ENCODE measurements at regions not wholly inside any gene's neighbourhood (a gene's known extent, or its start where the extent isn't known, plus 50 kb on each side); places are given as distances from the start of the nearest gene placed in this dataset.
"Not testable (repeated sequence)": the region's sequence is repeated elsewhere in the genome, so short reads cannot be mapped to it uniquely, and the experiment has no call there.

GRCh38 chr7:91503934-91504555 lies 239.8 kb downstream of the FZD1 start:
- no peak overlapping the region for H3K9ac ChIP-seq
- no peak for TF ChIP-seq CTCF (IDR thresholded peaks at IDR 0.05)
- no peaks in the 10 kb centered on the region for H3K9me3 ChIP-seq (ENCODE audit: control insufficient read depth, low read length)
- H3K4me2 ChIP-seq (ENCODE audit: low read length), result no peak overlapping the region
- no peak overlapping the region for H3K27ac ChIP-seq
- no peaks in the 10 kb centered on the region for H3K4me1 ChIP-seq
- H3K79me2 ChIP-seq, result no peaks in the 10 kb centered on the region
- H2AFZ ChIP-seq, result no peak overlapping the region
- H3K27me3 ChIP-seq (ENCODE audit: control insufficient read depth, insufficient read depth, low read length), result no peaks in the 10 kb centered on the region
- H3K4me3 ChIP-seq (ENCODE audit: low read depth, low read length), result no peak overlapping the region
- no peaks in the 10 kb centered on the region for H3K36me3 ChIP-seq (ENCODE audit: control insufficient read depth, insufficient read depth, low read length)

DNA sequence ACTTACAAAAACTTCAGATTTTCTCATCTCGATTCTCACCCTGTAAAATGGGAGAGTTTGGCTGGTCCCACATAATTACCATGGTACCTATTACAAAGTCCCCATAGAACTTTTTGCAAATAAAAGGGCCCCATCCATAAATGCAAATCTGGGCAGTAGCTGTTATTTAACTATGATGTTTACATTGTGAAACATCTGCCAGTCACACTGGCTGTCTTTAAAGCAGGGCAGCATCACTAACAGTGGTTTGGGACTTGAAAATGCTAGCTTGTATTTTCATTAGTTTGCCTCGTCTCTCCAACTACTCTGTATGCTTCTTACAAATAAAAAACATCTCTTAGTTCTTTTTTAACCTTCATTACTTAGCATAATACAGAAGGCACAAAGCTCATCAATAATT lies 240.7 kb downstream of the FZD1 start:
- no peak for TF ChIP-seq CTCF (IDR thresholded peaks at IDR 0.05)
- no peaks in the 10 kb centered on the region for H3K4me1 ChIP-seq
- no peak overlapping the region for H3K4me2 ChIP-seq (ENCODE audit: low read length)
- no peaks in the 10 kb centered on the region for H3K36me3 ChIP-seq (ENCODE audit: control insufficient read depth, insufficient read depth, low read length)
- no peaks in the 10 kb centered on the region for H3K79me2 ChIP-seq
- no peak overlapping the region for H3K4me3 ChIP-seq (ENCODE audit: low read depth, low read length)
- H3K27me3 ChIP-seq (ENCODE audit: control insufficient read depth, insufficient read depth, low read length), result no peaks in the 10 kb centered on the region
- H3K9me3 ChIP-seq (ENCODE audit: control insufficient read depth, low read length), result no peaks in the 10 kb centered on the region
- H2AFZ ChIP-seq, result no peak overlapping the region
- no peak overlapping the region for H3K27ac ChIP-seq
- no peak overlapping the region for H3K9ac ChIP-seq

DNA sequence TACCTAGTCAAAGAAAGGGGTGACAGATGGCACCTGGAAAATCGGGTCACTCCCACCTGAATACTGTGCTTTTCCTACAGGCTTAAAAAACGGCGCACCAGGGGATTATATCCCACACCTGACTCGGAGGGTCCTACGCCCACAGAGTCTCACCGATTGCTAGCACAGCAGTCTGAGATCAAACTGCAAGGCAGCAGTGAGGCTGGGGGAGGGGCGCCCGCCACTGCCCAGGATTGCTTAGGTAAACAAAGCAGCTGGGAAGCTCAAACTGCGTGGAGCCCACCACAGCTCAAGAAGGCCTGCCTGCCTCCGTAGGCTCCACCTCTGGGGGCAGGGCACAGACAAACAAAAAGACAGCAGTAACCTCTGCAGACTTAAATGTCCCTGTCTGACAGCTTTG lies 242.7 kb downstream of the FZD1 start:
- not testable (repeated sequence) for H3K4me3 ChIP-seq (ENCODE audit: low read depth, low read length); H3K9me3 ChIP-seq (ENCODE audit: control insufficient read depth, low read length); H2AFZ ChIP-seq; H3K27ac ChIP-seq; H3K4me2 ChIP-seq (ENCODE audit: low read length); H3K79me2 ChIP-seq; H3K36me3 ChIP-seq (ENCODE audit: control insufficient read depth, insufficient read depth, low read length); H3K27me3 ChIP-seq (ENCODE audit: control insufficient read depth, insufficient read depth, low read length); H3K9ac ChIP-seq; H3K4me1 ChIP-seq

DNA sequence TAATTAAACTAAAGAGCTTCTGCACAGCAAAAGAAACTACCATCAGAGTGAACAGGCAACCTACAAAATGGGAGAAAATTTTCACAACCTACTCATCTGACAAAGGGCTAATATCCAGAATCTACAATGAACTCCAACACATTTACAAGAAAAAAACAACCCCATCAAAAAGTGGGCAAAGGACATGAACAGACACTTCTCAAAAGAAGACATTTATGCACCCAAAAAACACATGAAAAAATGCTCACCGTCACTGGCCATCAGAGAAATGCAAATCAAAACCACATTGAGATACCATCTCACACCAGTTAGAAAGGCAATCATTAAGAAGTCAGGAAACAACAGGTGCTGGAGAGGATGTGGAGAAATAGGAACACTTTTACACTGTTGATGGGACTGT lies 247.6 kb downstream of the FZD1 start:
- not testable (repeated sequence) for H3K4me1 ChIP-seq; H2AFZ ChIP-seq; H3K27ac ChIP-seq; H3K9me3 ChIP-seq (ENCODE audit: control insufficient read depth, low read length); H3K79me2 ChIP-seq; H3K4me2 ChIP-seq (ENCODE audit: low read length); H3K27me3 ChIP-seq (ENCODE audit: control insufficient read depth, insufficient read depth, low read length); H3K4me3 ChIP-seq (ENCODE audit: low read depth, low read length); H3K9ac ChIP-seq; H3K36me3 ChIP-seq (ENCODE audit: control insufficient read depth, insufficient read depth, low read length)

GRCh38 chr7:91512958-91513357 lies 248.7 kb downstream of the FZD1 start:
- Histone ChIP-seq H3K9me3 (ENCODE audit: control insufficient read depth, low read length) (no peaks in the 10 kb centered on the region), H3K27ac (no peak overlapping the region)
- no peak for TF ChIP-seq CTCF (IDR thresholded peaks at IDR 0.05)

DNA sequence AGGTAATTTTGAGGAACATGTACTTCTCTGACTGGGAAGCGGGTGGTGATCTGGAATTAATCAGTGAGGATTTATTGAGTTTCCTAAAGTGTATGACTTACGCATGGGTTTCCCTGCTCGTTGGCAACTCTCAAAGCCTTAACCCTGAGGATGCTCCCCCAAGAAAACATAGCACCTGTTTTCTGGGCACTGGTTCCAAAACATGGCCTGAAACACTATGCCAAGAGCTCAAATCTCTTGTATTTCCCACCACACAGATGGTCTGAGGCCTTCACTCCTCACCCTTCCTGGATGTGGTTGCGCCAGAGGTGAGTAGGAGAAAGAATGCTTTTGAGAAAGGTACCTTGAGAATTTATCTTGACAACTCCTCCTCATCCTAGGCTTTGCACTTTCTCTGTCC lies 250.4 kb downstream of the FZD1 start:
- no peak overlapping the region for H3K4me2 ChIP-seq (ENCODE audit: low read length)
- H3K4me3 ChIP-seq (ENCODE audit: low read depth, low read length), result no peak overlapping the region
- H3K4me1 ChIP-seq, result no peaks in the 10 kb centered on the region
- no peak overlapping the region for H3K27ac ChIP-seq
- H3K9ac ChIP-seq, result no peak overlapping the region
- no peaks in the 10 kb centered on the region for H3K36me3 ChIP-seq (ENCODE audit: control insufficient read depth, insufficient read depth, low read length)
- H3K79me2 ChIP-seq, result no peaks in the 10 kb centered on the region
- no peak overlapping the region for H2AFZ ChIP-seq
- no peak for TF ChIP-seq CTCF (IDR thresholded peaks at IDR 0.05)
- no peaks in the 10 kb centered on the region for H3K27me3 ChIP-seq (ENCODE audit: control insufficient read depth, insufficient read depth, low read length)
- no peaks in the 10 kb centered on the region for H3K9me3 ChIP-seq (ENCODE audit: control insufficient read depth, low read length)

More at GRCh38 chr7:91512958-91513357, 248.7 kb downstream of the FZD1 start:
- no peak overlapping the region for H3K9ac ChIP-seq
- no peak overlapping the region for H3K4me2 ChIP-seq (ENCODE audit: low read length)
- H2AFZ ChIP-seq, result no peak overlapping the region
- no peaks in the 10 kb centered on the region for H3K27me3 ChIP-seq (ENCODE audit: control insufficient read depth, insufficient read depth, low read length)
- H3K36me3 ChIP-seq (ENCODE audit: control insufficient read depth, insufficient read depth, low read length), result no peaks in the 10 kb centered on the region
- H3K79me2 ChIP-seq, result no peaks in the 10 kb centered on the region
- H3K4me1 ChIP-seq, result no peaks in the 10 kb centered on the region
- H3K4me3 ChIP-seq (ENCODE audit: low read depth, low read length), result no peak overlapping the region
